ENCODE measurements at regions not wholly inside any gene's neighbourhood (a gene's known extent, or its start where the extent isn't known, plus 50 kb on each side); places are given as distances from the start of the nearest gene placed in this dataset.

- Histone ChIP-seq H3K4me3 (no peak overlapping the region), H3K9me3 (no peaks in the 10 kb centered on the region), H3K27me3 (replicated peaks; ENCODE audit: insufficient read depth) (no peaks in the 10 kb centered on the region), H3K36me3 (no peaks in the 10 kb centered on the region), H3K27ac (no peak overlapping the region), H3K4me1 (replicated peaks) (no peaks in the 10 kb centered on the region)
- no peak for DNase-seq (ENCODE audit: low spot score)
- 81% methylated on average over 3 of the region's 3 CpGs for WGBS
- intact Hi-C loops (cut with DNase I): no loop called here
- TF ChIP-seq POLR2A (IDR thresholded peaks at IDR 0.05): no peak
- TF ChIP-seq POLR2AphosphoS5 (IDR thresholded peaks at IDR 0.05): no peak
- TF ChIP-seq, protein P1, sequence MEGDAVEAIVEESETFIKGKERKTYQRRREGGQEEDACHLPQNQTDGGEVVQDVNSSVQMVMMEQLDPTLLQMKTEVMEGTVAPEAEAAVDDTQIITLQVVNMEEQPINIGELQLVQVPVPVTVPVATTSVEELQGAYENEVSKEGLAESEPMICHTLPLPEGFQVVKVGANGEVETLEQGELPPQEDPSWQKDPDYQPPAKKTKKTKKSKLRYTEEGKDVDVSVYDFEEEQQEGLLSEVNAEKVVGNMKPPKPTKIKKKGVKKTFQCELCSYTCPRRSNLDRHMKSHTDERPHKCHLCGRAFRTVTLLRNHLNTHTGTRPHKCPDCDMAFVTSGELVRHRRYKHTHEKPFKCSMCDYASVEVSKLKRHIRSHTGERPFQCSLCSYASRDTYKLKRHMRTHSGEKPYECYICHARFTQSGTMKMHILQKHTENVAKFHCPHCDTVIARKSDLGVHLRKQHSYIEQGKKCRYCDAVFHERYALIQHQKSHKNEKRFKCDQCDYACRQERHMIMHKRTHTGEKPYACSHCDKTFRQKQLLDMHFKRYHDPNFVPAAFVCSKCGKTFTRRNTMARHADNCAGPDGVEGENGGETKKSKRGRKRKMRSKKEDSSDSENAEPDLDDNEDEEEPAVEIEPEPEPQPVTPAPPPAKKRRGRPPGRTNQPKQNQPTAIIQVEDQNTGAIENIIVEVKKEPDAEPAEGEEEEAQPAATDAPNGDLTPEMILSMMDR (IDR thresholded peaks at IDR 0.05): no peak
Measured at GRCh38 chr5:105899726-105900125, 1771.0 kb downstream of the EFNA5 start.

- no peak overlapping the region for H3K4me3 ChIP-seq
- H3K9me3 ChIP-seq: no peaks in the 10 kb centered on the region
- H3K27me3 ChIP-seq (replicated peaks; ENCODE audit: insufficient read depth): no peaks in the 10 kb centered on the region
- DNase-seq (ENCODE audit: low spot score): no peak
- H3K4me1 ChIP-seq (replicated peaks): no peaks in the 10 kb centered on the region
- H3K27ac ChIP-seq: no peak overlapping the region
- intact Hi-C loops (cut with DNase I): no loop called here
- TF ChIP-seq POLR2A (IDR thresholded peaks at IDR 0.05) (no peak), POLR2AphosphoS5 (IDR thresholded peaks at IDR 0.05) (no peak)
- TF ChIP-seq, protein P1 (IDR thresholded peaks at IDR 0.05): no peak
- WGBS: 16% methylated on average over 4 of the region's 4 CpGs
- no peaks in the 10 kb centered on the region for H3K36me3 ChIP-seq
Measured at GRCh38 chr5:105898183-105898582, 1772.6 kb downstream of the EFNA5 start.

- no peak overlapping the region for H3K4me3 ChIP-seq
- TF ChIP-seq, protein P1 (IDR thresholded peaks at IDR 0.05): no peak
- TF ChIP-seq POLR2AphosphoS5 (IDR thresholded peaks at IDR 0.05): no peak
- no peak for TF ChIP-seq POLR2A (IDR thresholded peaks at IDR 0.05)
- DNase-seq (ENCODE audit: low spot score): no peak
- no peaks in the 10 kb centered on the region for H3K27me3 ChIP-seq (replicated peaks; ENCODE audit: insufficient read depth)
- 87% methylated on average over 1 of the region's 1 CpG for WGBS
- no peaks in the 10 kb centered on the region for H3K9me3 ChIP-seq
- H3K36me3 ChIP-seq: no peaks in the 10 kb centered on the region
- H3K4me1 ChIP-seq (replicated peaks): no peaks in the 10 kb centered on the region
- H3K27ac ChIP-seq: no peak overlapping the region
- intact Hi-C loops (cut with DNase I): no loop called here
Measured at GRCh38 chr5:105885266-105885665, 1785.5 kb downstream of the EFNA5 start.

DNA sequence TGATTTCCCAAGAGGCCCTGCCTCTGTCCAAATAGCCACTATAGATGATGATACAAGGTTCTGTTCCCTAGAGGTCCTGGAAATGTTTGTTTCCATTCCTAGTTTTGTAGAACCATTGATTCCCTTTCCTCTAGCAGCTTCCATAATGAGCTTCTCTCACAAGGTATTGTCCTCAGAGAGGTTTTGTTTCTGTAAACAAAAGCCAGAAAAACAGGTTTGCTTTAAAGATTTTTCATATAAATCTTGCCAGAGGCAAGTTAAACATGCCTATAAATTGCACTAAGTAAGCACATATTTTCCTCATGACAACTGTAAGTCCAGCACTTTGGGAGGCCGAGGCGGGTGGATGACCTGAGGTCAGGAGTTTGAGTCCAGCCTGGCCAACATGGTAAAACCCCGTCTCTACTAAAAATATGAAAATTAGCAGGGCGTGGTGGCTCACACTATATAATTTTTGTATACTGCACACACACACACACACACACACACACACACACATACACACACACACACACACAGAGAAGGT lies 1787.7 kb downstream of the EFNA5 start:
- no peaks in the 10 kb centered on the region for H3K36me3 ChIP-seq
- TF ChIP-seq POLR2A (IDR thresholded peaks at IDR 0.05) (no peak), POLR2AphosphoS5 (IDR thresholded peaks at IDR 0.05) (peak; percentile 83)
- TF ChIP-seq, protein P1 (IDR thresholded peaks at IDR 0.05): no peak
- H3K4me3 ChIP-seq: no peak overlapping the region
- H3K9me3 ChIP-seq: no peaks in the 10 kb centered on the region
- intact Hi-C loops (cut with DNase I): no loop called here
- no peaks in the 10 kb centered on the region for H3K4me1 ChIP-seq (replicated peaks)
- 49% methylated on average over 4 of the region's 4 CpGs for WGBS
- no peak overlapping the region for H3K27ac ChIP-seq
- no peaks in the 10 kb centered on the region for H3K27me3 ChIP-seq (replicated peaks; ENCODE audit: insufficient read depth)
- peak; percentile 22 for DNase-seq (ENCODE audit: low spot score)

DNA sequence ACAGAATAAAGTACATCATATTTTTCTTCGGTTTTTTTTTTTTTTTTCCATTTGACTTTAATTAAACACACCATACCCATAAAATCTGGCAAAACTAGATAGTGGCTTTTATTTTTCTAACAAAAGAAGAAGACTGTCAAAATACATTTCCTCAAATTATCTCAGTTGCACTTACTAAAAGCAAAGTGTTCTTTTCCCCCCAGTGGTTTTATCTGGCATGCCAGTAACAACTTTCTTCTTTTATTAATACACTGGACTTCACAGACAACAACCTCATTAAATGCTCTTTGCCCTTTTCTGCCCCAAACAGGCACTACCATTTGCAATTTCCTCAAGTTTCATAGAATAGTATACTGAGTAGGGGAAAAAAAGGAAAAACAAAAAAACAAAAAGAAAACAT lies 1792.3 kb downstream of the EFNA5 start:
- H3K4me3 ChIP-seq: no peak overlapping the region
- DNase-seq (ENCODE audit: low spot score): no peak
- H3K27me3 ChIP-seq (replicated peaks; ENCODE audit: insufficient read depth): no peaks in the 10 kb centered on the region
- no peak for TF ChIP-seq POLR2AphosphoS5 (IDR thresholded peaks at IDR 0.05)
- TF ChIP-seq, protein P1 (IDR thresholded peaks at IDR 0.05): no peak
- no peak for TF ChIP-seq POLR2A (IDR thresholded peaks at IDR 0.05)
- H3K27ac ChIP-seq: no peak overlapping the region
- intact Hi-C loops (cut with DNase I): no loop called here
- no peaks in the 10 kb centered on the region for H3K9me3 ChIP-seq
- no peaks in the 10 kb centered on the region for H3K36me3 ChIP-seq
- 53% methylated on average over 1 of the region's 1 CpG for WGBS
- no peaks in the 10 kb centered on the region for H3K4me1 ChIP-seq (replicated peaks)
